ENCODE measurements at regions not wholly inside any gene's neighbourhood (a gene's known extent, or its start where the extent isn't known, plus 50 kb on each side); places are given as distances from the start of the nearest gene placed in this dataset.

DNA sequence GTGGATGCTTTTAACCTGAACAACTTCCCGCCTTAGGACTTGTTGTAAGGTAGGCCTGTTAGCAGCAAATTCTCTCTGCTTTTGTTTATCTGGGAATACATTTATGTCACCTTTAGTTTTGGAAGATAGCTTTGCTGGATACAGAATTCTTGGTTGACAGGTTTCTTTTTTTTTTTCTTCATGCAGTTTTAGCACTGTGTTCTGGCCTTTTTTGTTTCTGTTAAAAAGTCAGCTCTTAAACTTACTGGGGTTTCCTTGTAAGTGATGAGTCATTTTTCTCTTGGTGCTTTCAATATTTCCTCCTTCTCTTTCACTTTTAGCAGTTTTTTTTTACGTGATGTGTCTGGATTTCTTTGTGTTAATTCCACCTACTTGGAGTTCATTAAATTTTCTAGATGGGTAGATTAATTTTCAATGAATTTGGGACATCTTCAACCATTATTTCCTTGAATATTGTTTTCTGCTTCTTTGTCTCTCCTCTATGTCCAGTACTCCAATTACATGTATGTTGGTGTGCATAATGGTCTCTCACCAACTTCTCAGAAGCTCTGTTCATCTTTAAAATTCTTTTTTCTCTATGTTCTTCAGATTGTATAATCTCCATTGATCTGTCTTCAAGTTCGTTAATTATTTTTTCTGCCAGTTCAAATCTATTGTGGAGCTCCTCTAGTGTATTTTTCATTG, 188.2 kb upstream of the ZNF536 start:
- no TSS peak for BruUV-seq (replicated peaks)
- POLR2A ChIA-PET, result no interaction called here
- Histone ChIP-seq H3K27ac (ENCODE audit: low read depth, low read length) (no peak overlapping the region), H3K4me3 (replicated peaks in 1 of 2; ENCODE audit: low read depth in 1 of 2, low read length in 2 of 2) (no peak overlapping the region), H3K79me2 (ENCODE audit: insufficient read depth, low read length) (no peaks in the 10 kb centered on the region), H3K36me3 (ENCODE audit: control insufficient read depth in 1 of 2, insufficient read depth in 2 of 2, low read length in 2 of 2) (no peaks in the 10 kb centered on the region), H3K27me3 (ENCODE audit: insufficient read depth, low read length) (no peaks in the 10 kb centered on the region), H3K4me1 (ENCODE audit: control insufficient read depth in 1 of 2, insufficient read depth in 2 of 2, low read length in 2 of 2) (no peaks in the 10 kb centered on the region), H3K9ac (ENCODE audit: low read length) (no peak overlapping the region), H3K9me3 (ENCODE audit: control insufficient read depth in 1 of 2, insufficient read depth in 1 of 2, low read depth in 1 of 2, low read length in 2 of 2) (no peaks in the 10 kb centered on the region), H3K4me2 (ENCODE audit: low read length) (no peak overlapping the region), H4K20me1 (ENCODE audit: insufficient read depth) (no peaks in the 10 kb centered on the region), H2AFZ (ENCODE audit: low read depth, low read length, poor library complexity, severe bottlenecking) (no peak overlapping the region), H3K9me2 (ENCODE audit: insufficient read depth) (no peaks in the 10 kb centered on the region)
- DNase-seq (ENCODE audit: low read depth, low spot score) (no peak), ATAC-seq (no peak)
- RAD21 ChIA-PET (ENCODE audit: low non-redundant PET in 1 of 2, low total read pairs in 2 of 2, uncharacterized antibody in 2 of 2, unreplicated experiment in 2 of 2), result no interaction called here
- no peak for TF ChIP-seq SIN3A (IDR thresholded peaks at IDR 0.05; ENCODE audit: low read depth)
- TF ChIP-seq ELF1 (IDR thresholded peaks at IDR 0.05; ENCODE audit: borderline replicate concordance, low read depth), result no peak
- TF ChIP-seq EZH2phosphoT487 (IDR thresholded peaks at IDR 0.05; ENCODE audit: borderline replicate concordance), result no peak
- TF ChIP-seq, protein P1, sequence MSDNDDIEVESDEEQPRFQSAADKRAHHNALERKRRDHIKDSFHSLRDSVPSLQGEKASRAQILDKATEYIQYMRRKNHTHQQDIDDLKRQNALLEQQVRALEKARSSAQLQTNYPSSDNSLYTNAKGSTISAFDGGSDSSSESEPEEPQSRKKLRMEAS (IDR thresholded peaks at IDR 0.05), result no peak
- no peak for TF ChIP-seq POLR2AphosphoS5 (IDR thresholded peaks at IDR 0.05; ENCODE audit: low read depth, low read length)
- no peak for TF ChIP-seq ZFX (IDR thresholded peaks at IDR 0.05)
- TF ChIP-seq, protein P2, sequence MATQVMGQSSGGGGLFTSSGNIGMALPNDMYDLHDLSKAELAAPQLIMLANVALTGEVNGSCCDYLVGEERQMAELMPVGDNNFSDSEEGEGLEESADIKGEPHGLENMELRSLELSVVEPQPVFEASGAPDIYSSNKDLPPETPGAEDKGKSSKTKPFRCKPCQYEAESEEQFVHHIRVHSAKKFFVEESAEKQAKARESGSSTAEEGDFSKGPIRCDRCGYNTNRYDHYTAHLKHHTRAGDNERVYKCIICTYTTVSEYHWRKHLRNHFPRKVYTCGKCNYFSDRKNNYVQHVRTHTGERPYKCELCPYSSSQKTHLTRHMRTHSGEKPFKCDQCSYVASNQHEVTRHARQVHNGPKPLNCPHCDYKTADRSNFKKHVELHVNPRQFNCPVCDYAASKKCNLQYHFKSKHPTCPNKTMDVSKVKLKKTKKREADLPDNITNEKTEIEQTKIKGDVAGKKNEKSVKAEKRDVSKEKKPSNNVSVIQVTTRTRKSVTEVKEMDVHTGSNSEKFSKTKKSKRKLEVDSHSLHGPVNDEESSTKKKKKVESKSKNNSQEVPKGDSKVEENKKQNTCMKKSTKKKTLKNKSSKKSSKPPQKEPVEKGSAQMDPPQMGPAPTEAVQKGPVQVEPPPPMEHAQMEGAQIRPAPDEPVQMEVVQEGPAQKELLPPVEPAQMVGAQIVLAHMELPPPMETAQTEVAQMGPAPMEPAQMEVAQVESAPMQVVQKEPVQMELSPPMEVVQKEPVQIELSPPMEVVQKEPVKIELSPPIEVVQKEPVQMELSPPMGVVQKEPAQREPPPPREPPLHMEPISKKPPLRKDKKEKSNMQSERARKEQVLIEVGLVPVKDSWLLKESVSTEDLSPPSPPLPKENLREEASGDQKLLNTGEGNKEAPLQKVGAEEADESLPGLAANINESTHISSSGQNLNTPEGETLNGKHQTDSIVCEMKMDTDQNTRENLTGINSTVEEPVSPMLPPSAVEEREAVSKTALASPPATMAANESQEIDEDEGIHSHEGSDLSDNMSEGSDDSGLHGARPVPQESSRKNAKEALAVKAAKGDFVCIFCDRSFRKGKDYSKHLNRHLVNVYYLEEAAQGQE (IDR thresholded peaks at IDR 0.05; ENCODE audit: low read depth), result no peak
- TF ChIP-seq CEBPB (IDR thresholded peaks at IDR 0.05; ENCODE audit: low read depth), result no peak
- no peak for TF ChIP-seq EZH2 (IDR thresholded peaks at IDR 0.05)
- TF ChIP-seq YY1 (IDR thresholded peaks at IDR 0.05; ENCODE audit: extremely low read depth, insufficient replicate concordance, low read depth, low read length), result no peak
- no peak for TF ChIP-seq CBX3 (IDR thresholded peaks at IDR 0.05; ENCODE audit: low read depth)
- TF ChIP-seq TCF7L2 (IDR thresholded peaks at IDR 0.05; ENCODE audit: borderline replicate concordance, extremely low read depth, insufficient read depth, insufficient read length), result no peak
- TF ChIP-seq, protein P3, sequence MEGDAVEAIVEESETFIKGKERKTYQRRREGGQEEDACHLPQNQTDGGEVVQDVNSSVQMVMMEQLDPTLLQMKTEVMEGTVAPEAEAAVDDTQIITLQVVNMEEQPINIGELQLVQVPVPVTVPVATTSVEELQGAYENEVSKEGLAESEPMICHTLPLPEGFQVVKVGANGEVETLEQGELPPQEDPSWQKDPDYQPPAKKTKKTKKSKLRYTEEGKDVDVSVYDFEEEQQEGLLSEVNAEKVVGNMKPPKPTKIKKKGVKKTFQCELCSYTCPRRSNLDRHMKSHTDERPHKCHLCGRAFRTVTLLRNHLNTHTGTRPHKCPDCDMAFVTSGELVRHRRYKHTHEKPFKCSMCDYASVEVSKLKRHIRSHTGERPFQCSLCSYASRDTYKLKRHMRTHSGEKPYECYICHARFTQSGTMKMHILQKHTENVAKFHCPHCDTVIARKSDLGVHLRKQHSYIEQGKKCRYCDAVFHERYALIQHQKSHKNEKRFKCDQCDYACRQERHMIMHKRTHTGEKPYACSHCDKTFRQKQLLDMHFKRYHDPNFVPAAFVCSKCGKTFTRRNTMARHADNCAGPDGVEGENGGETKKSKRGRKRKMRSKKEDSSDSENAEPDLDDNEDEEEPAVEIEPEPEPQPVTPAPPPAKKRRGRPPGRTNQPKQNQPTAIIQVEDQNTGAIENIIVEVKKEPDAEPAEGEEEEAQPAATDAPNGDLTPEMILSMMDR (IDR thresholded peaks at IDR 0.05 in 2 of 3, conservative IDR thresholded peaks at IDR 0.05 in 1 of 3; ENCODE audit: borderline replicate concordance in 1 of 3, insufficient read depth in 1 of 3, low read depth in 2 of 3, low read length in 2 of 3), result no peak
- TF ChIP-seq ZNF274 (IDR thresholded peaks at IDR 0.05; ENCODE audit: low read depth, low read length), result no peak
- no peak for TF ChIP-seq POLR2A (IDR thresholded peaks at IDR 0.05; ENCODE audit: borderline replicate concordance, extremely low read depth, insufficient read depth, insufficient read length)
- no peak for TF ChIP-seq FOSL1 (IDR thresholded peaks at IDR 0.05; ENCODE audit: low read depth)
- TF ChIP-seq EGR1 (IDR thresholded peaks at IDR 0.05; ENCODE audit: low read depth), result no peak
- intact Hi-C loops (cut with micrococcal nuclease), result no loop called here
- CTCF ChIA-PET, result no interaction called here
